HG02759 (cell line): ENCODE measurements at regions not wholly inside any gene's neighbourhood (a gene's known extent, or its start where the extent isn't known, plus 50 kb on each side); places are given as distances from the start of the nearest gene placed in this dataset.

Experiments
- ATAC-seq: cut with Tn5 transposase; IDR thresholded peaks from one replicate; pipeline ENCODE4 v1.9.1; 2021; ENCODE audit warnings: mild to moderate bottlenecking, moderate library complexity; ENCODE audit not compliant: unreplicated experiment

GRCh38 chr7:22913158-22913557 is 90.5 kb upstream of the TOMM7 start:
- no peak for ATAC-seq

GRCh38 chr7:22911889-22912288 is 89.2 kb upstream of the TOMM7 start:
- ATAC-seq = no peak

- ATAC-seq = no peak
Observed at GRCh38 chr7:22909917-22910316, 87.3 kb upstream of the TOMM7 start.

DNA sequence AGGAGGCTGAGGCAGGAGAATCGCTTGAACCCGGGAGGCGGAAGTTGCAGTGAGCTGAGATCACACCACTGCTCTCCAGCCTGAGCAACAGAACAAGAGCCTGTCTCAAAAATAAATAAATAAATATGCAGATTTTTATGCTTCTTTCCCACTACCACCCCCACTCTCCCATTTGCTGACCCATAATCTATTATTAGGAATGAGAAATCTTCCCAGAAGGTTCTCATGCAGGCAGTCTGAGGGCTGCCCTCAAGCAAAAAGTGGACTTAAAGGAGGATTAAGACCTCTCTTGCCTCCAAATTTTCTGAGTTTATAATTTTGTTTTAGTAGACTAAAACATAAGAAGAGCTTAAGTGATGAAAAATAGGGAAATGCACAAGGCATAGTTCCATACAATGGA is 85.2 kb upstream of the TOMM7 start:
- ATAC-seq = no peak

DNA sequence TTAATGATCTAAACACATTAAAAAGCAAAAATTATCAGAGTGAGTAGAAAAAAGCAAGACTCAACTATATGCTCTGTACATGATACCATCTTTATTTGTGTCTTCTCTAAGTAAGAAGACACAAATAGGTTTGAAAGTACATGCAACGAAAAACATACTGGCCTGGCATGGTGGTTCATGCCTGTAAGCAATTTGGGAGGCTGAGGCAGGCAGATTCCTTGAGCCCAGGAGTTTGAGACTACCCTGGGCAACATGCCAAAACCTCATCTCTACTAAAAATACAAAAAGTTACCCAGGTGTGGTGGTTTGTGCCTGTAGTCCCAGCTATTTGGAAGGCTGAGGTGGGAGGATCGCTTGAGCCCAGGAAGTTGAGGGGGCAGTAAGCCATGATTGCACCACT is 78.1 kb upstream of the TOMM7 start:
- ATAC-seq = no peak

GRCh38 chr7:22900101-22900500 is 77.5 kb upstream of the TOMM7 start:
- no peak for ATAC-seq

- ATAC-seq = no peak
Observed at GRCh38 chr7:22896917-22897316, 74.3 kb upstream of the TOMM7 start.

GRCh38 chr7:22895828-22896165 is 73.1 kb upstream of the TOMM7 start:
- ATAC-seq = no peak

GRCh38 chr7:22895140-22895827 is 72.6 kb upstream of the TOMM7 start:
- no peak for ATAC-seq

- no peak for ATAC-seq
Observed at GRCh38 chr7:22894546-22894945, 71.9 kb upstream of the TOMM7 start.

GRCh38 chr7:22890773-22891172 is 68.1 kb upstream of the TOMM7 start:
- no peak for ATAC-seq

DNA sequence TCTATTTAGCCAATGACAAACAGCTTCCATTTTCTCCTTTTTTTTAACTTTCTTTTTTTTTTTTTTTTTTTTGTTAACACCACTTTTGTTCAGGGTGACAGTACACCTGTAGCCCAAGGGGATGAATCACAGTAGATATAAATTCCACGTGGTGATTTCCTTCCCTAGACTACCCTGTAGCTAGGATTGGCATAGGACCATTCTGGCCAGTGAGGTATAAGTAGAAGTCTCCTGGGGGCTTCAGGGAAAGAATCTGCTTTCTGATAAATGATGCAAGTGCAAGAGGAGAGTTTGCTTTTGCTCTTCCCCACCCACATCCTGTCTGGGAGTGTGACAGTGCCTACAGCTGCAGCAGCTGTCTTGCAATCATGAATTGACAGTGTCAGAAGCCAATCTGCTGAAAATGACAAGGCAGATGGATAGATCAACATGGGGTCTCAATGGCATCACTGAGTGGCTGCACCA is 63.2 kb upstream of the TOMM7 start:
- peak; percentile 86 for ATAC-seq

DNA sequence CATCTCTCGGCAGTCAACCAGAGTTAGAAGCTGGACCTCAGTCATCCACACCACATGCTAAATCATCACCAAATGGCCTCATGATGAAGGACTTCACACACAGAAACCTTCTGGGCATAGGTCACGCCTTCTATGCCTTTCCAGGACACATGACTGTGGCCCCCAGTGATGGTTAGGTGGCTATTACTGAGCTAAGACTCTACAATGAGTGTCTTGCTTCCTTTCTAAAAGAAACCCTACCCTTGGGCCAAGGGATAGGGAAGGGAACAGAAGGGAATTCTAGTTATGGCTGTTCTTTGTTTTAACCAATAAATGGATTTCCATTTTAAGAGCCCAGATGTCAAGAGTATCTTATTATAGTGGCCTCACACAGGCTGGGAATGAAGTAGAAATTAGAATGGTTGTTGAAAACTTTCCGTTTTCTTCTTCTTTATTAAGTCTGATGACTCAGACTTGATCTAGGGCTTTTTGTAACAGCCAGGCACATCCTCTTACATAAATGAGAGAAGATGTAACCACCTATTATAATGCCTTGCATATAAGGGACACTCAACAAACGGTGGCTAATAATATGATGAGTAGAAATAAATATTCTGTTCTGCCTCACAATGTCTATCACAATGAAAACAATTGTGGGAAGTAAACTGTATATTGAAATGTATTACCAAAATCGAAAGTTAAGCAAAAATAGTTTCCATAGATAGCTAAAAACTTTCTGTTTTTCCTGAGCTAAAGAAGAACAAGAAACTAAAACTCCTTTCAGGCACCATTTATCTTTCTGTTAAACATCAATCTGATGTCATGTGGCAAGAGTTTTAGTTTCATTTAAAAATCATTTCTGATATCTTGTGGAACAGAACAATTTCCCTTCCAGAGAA is 62.5 kb upstream of the TOMM7 start:
- ATAC-seq = peak; percentile 53

GRCh38 chr7:22882106-22882505 is 59.5 kb upstream of the TOMM7 start:
- ATAC-seq = no peak

- ATAC-seq = no peak
Observed at GRCh38 chr7:22879709-22880306, 57.2 kb upstream of the TOMM7 start.

GRCh38 chr7:22879280-22879679 is 56.6 kb upstream of the TOMM7 start:
- ATAC-seq = no peak

- no peak for ATAC-seq
Observed at GRCh38 chr7:22876986-22877729, 54.5 kb upstream of the TOMM7 start.

DNA sequence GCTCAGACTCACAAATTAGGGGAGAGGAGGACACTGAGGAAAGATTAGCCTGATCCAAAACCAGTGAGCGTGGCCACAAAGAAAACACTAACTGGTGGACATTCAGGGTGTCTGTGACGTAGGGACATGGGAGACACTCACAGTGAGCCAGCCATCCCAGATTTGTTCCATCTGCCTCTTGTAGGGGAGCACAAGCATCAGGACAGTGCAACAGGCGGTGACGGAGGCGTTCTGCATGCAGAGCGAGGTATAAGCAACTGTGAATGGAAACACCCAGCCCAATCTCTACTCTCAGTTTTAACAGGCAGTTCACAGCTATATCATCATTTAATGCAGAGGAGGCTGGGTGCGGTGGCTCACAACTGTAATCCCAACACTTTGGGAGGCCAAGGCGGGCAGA is 52.8 kb upstream of the TOMM7 start:
- ATAC-seq = no peak

DNA sequence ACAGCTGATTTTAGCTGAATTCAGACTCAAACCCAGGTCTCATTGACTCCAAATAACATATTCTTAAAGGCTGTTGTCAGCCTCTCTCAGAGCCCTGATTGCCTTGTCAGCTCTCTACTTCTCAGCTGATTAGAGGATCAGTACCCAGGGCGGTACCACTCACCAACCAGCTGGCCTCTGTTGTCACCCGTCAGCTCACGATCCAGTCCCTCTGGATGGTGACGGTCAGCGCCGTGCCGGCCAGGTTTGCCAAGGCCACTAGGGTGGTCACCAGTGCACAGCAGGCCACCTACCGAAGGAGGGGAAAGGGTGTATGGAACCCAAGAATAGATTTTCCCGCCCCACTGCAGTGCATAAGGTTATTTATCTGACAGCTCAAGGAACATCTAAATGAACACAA is 52.3 kb upstream of the TOMM7 start:
- ATAC-seq = no peak
